Fibroblast of mammary gland (primary cell): ENCODE measurements at regions not wholly inside any gene's neighbourhood (a gene's known extent, or its start where the extent isn't known, plus 50 kb on each side); places are given as distances from the start of the nearest gene placed in this dataset.

ENCODE experiments used
- DNase-seq: peaks from one replicate; pipeline ENCODE4 v3.0.0-alpha.2; 2010; ENCODE audit warnings: low read depth
- H3K4me3 ChIP-seq: 2 replicates; pipeline ENCODE4 v1.5.1; 2011; ENCODE audit warnings: low read depth, mild to moderate bottlenecking, low read length, moderate library complexity; ENCODE audit not compliant: control insufficient read depth
- CTCF ChIP-seq: conservative IDR thresholded peaks from 2 replicates; pipeline ENCODE4 v1.5.1; 2011; ENCODE audit warnings: low read depth, low read length, inconsistent platforms; ENCODE audit not compliant: control insufficient read depth, insufficient read depth

GRCh38 chr1:239232921-239233320, 153.4 kb upstream of the CHRM3 start:
- no peak overlapping the region for H3K4me3 ChIP-seq
- TF ChIP-seq CTCF: no peak
- DNase-seq: no peak

- TF ChIP-seq CTCF: no peak
- no peak overlapping the region for H3K4me3 ChIP-seq
- no peak for DNase-seq
These were observed 157.9 kb upstream of the CHRM3 start for GRCh38 chr1:239228451-239228850.

- no peak for DNase-seq
- no peak for TF ChIP-seq CTCF
- H3K4me3 ChIP-seq: no peak overlapping the region
These were observed 161.0 kb upstream of the CHRM3 start for GRCh38 chr1:239225396-239225795.

GRCh38 chr1:239224100-239224499, 162.3 kb upstream of the CHRM3 start:
- H3K4me3 ChIP-seq: no peak overlapping the region
- no peak for DNase-seq
- TF ChIP-seq CTCF: no peak

- no peak overlapping the region for H3K4me3 ChIP-seq
- DNase-seq: no peak
- no peak for TF ChIP-seq CTCF
These were observed 163.4 kb upstream of the CHRM3 start for GRCh38 chr1:239222999-239223398.

GRCh38 chr1:239221656-239222055, 164.7 kb upstream of the CHRM3 start:
- no peak for TF ChIP-seq CTCF

GRCh38 chr1:239219679-239220078, 166.7 kb upstream of the CHRM3 start:
- H3K4me3 ChIP-seq: no peak overlapping the region
- no peak for DNase-seq
- TF ChIP-seq CTCF: no peak

More at GRCh38 chr1:239221656-239222055, 164.7 kb upstream of the CHRM3 start:
- H3K4me3 ChIP-seq: no peak overlapping the region
- DNase-seq: no peak
